ENCODE measurements at regions not wholly inside any gene's neighbourhood (a gene's known extent, or its start where the extent isn't known, plus 50 kb on each side); places are given as distances from the start of the nearest gene placed in this dataset.
"Not testable (repeated sequence)": the region's sequence is repeated elsewhere in the genome, so short reads cannot be mapped to it uniquely, and the experiment has no call there.

GRCh38 chr5:20305463-20305862, 317.5 kb upstream of the CDH18 start:
- Mint-ChIP-seq H3K4me1 (ENCODE audit: low read depth, unreplicated experiment) (no peaks in the 10 kb centered on the region), H3K4me3 (ENCODE audit: unreplicated experiment) (no peak overlapping the region), H3K27ac (ENCODE audit: unreplicated experiment) (no peak overlapping the region), H3K27me3 (ENCODE audit: unreplicated experiment) (no peaks in the 10 kb centered on the region), H3K9me3 (ENCODE audit: unreplicated experiment) (no peaks in the 10 kb centered on the region), H3K36me3 (ENCODE audit: unreplicated experiment) (no peaks in the 10 kb centered on the region)
- TF ChIP-seq CTCF (IDR thresholded peaks at IDR 0.05; ENCODE audit: partially characterized antibody, unreplicated experiment), result no peak
- DNase-seq, result no peak

DNA sequence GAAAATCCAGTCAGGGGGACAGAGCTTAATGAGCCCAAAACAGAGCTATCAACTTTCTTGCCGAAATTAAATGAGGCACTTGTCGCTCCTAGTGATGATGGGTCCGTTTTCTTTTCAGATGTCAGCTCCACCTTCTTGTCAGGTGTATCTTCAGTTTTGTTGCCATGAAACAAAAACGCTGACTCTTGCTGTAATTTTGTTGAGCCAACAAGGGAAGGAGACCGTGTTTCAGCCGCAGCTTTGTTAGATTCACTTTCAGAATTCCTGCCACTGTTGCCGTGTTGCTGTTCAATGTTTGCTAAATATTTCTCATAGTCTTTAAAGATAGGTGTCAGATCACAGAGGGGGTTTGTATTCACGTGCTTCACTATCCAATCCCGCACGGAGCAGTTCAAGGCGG, 316.6 kb upstream of the CDH18 start:
- H3K27me3 Mint-ChIP-seq (ENCODE audit: unreplicated experiment); DNase-seq; H3K4me3 Mint-ChIP-seq (ENCODE audit: unreplicated experiment); H3K4me1 Mint-ChIP-seq (ENCODE audit: low read depth, unreplicated experiment); H3K36me3 Mint-ChIP-seq (ENCODE audit: unreplicated experiment); H3K27ac Mint-ChIP-seq (ENCODE audit: unreplicated experiment); H3K9me3 Mint-ChIP-seq (ENCODE audit: unreplicated experiment): not testable (repeated sequence)

- no peaks in the 10 kb centered on the region for H3K36me3 Mint-ChIP-seq (ENCODE audit: unreplicated experiment)
- no peaks in the 10 kb centered on the region for H3K27me3 Mint-ChIP-seq (ENCODE audit: unreplicated experiment)
- H3K9me3 Mint-ChIP-seq (ENCODE audit: unreplicated experiment), result no peaks in the 10 kb centered on the region
- H3K4me3 Mint-ChIP-seq (ENCODE audit: unreplicated experiment), result no peak overlapping the region
- H3K27ac Mint-ChIP-seq (ENCODE audit: unreplicated experiment), result no peak overlapping the region
- TF ChIP-seq CTCF (IDR thresholded peaks at IDR 0.05; ENCODE audit: partially characterized antibody, unreplicated experiment), result no peak
- no peaks in the 10 kb centered on the region for H3K4me1 Mint-ChIP-seq (ENCODE audit: low read depth, unreplicated experiment)
- DNase-seq, result no peak
Observed at GRCh38 chr5:20300110-20300509, 312.1 kb upstream of the CDH18 start.

DNA sequence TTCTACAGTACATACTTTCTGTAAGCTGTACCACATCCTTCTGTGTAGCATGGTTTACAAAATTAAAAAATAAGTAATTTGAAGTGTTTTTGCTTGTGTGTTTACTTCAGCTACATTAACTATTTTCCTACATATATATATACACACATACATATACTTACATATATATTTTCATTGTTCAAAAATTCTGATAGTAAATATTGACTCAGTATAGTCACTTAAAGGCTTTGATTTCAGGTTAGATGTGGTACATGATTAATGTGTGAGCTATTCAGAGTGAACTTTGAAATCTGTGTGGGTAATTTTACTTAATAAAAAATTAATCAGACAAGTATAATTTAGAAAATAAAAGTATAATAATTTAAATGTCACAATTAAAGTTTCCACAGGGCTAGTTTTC, 306.7 kb upstream of the CDH18 start:
- H3K4me1 Mint-ChIP-seq (ENCODE audit: low read depth, unreplicated experiment), result no peaks in the 10 kb centered on the region
- H3K27me3 Mint-ChIP-seq (ENCODE audit: unreplicated experiment), result no peaks in the 10 kb centered on the region
- no peak for DNase-seq
- no peak overlapping the region for H3K27ac Mint-ChIP-seq (ENCODE audit: unreplicated experiment)
- TF ChIP-seq CTCF (IDR thresholded peaks at IDR 0.05; ENCODE audit: partially characterized antibody, unreplicated experiment), result no peak
- no peak overlapping the region for H3K4me3 Mint-ChIP-seq (ENCODE audit: unreplicated experiment)
- no peaks in the 10 kb centered on the region for H3K9me3 Mint-ChIP-seq (ENCODE audit: unreplicated experiment)
- no peaks in the 10 kb centered on the region for H3K36me3 Mint-ChIP-seq (ENCODE audit: unreplicated experiment)

GRCh38 chr5:20291766-20292165, 303.8 kb upstream of the CDH18 start:
- no peak overlapping the region for H3K27ac Mint-ChIP-seq (ENCODE audit: unreplicated experiment)
- TF ChIP-seq CTCF (IDR thresholded peaks at IDR 0.05; ENCODE audit: partially characterized antibody, unreplicated experiment), result no peak
- no peaks in the 10 kb centered on the region for H3K27me3 Mint-ChIP-seq (ENCODE audit: unreplicated experiment)
- H3K9me3 Mint-ChIP-seq (ENCODE audit: unreplicated experiment), result no peaks in the 10 kb centered on the region
- H3K4me1 Mint-ChIP-seq (ENCODE audit: low read depth, unreplicated experiment), result no peaks in the 10 kb centered on the region
- no peaks in the 10 kb centered on the region for H3K36me3 Mint-ChIP-seq (ENCODE audit: unreplicated experiment)
- no peak for DNase-seq
- no peak overlapping the region for H3K4me3 Mint-ChIP-seq (ENCODE audit: unreplicated experiment)

DNA sequence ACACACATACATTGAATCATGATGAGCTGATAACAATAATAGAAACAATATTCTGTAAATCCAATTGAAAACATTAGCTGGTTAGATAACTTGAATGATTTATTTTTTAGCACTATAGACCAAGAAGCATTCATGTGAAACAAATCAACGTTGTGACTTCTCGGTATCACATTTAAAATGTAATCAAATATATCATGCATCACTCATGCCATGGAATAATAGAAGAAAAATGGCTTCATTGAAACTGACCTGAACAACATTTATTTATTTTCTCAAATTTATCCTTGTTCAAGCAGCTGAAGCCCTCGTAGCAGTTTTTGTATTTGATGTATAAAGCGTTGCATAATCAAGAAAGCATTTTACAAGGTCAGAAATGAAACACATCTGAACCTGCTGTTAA, 299.6 kb upstream of the CDH18 start:
- TF ChIP-seq CTCF (IDR thresholded peaks at IDR 0.05; ENCODE audit: partially characterized antibody, unreplicated experiment), result no peak
- no peak overlapping the region for H3K27ac Mint-ChIP-seq (ENCODE audit: unreplicated experiment)

More for the DNA sequence above, 299.6 kb upstream of the CDH18 start:
- H3K4me1 Mint-ChIP-seq (ENCODE audit: low read depth, unreplicated experiment), result no peaks in the 10 kb centered on the region
- H3K4me3 Mint-ChIP-seq (ENCODE audit: unreplicated experiment), result no peak overlapping the region
- no peaks in the 10 kb centered on the region for H3K27me3 Mint-ChIP-seq (ENCODE audit: unreplicated experiment)
- no peak for DNase-seq
- H3K9me3 Mint-ChIP-seq (ENCODE audit: unreplicated experiment), result no peaks in the 10 kb centered on the region
- H3K36me3 Mint-ChIP-seq (ENCODE audit: unreplicated experiment), result no peaks in the 10 kb centered on the region

All from glutamatergic neuron (in vitro differentiated cells).